IPS-15b (cell line): ENCODE measurements at regions not wholly inside any gene's neighbourhood (a gene's known extent, or its start where the extent isn't known, plus 50 kb on each side); places are given as distances from the start of the nearest gene placed in this dataset.

Source experiments
- H3K27me3 ChIP-seq: one replicate; pipeline ENCODE4 v1.6.1; 2013; ENCODE audit warnings: low read length; ENCODE audit not compliant: control insufficient read depth, insufficient read depth
- H3K36me3 ChIP-seq: one replicate; pipeline ENCODE4 v1.6.1; 2013; ENCODE audit warnings: low read length; ENCODE audit not compliant: control insufficient read depth, insufficient read depth
- H3K4me1 ChIP-seq: one replicate; pipeline ENCODE4 v1.6.1; 2013; ENCODE audit warnings: mild to moderate bottlenecking, low read length; ENCODE audit not compliant: control insufficient read depth, insufficient read depth
- H3K4me3 ChIP-seq: one replicate; pipeline ENCODE4 v1.5.1; 2013; ENCODE audit warnings: low read depth, low read length
- H3K9ac ChIP-seq: one replicate; pipeline ENCODE4 v1.6.1; 2013; ENCODE audit warnings: low read depth, mild to moderate bottlenecking, low read length
- H3K9me3 ChIP-seq: one replicate; pipeline ENCODE4 v1.6.1; 2013; ENCODE audit warnings: mild to moderate bottlenecking, low read length; ENCODE audit not compliant: control insufficient read depth, insufficient read depth

DNA sequence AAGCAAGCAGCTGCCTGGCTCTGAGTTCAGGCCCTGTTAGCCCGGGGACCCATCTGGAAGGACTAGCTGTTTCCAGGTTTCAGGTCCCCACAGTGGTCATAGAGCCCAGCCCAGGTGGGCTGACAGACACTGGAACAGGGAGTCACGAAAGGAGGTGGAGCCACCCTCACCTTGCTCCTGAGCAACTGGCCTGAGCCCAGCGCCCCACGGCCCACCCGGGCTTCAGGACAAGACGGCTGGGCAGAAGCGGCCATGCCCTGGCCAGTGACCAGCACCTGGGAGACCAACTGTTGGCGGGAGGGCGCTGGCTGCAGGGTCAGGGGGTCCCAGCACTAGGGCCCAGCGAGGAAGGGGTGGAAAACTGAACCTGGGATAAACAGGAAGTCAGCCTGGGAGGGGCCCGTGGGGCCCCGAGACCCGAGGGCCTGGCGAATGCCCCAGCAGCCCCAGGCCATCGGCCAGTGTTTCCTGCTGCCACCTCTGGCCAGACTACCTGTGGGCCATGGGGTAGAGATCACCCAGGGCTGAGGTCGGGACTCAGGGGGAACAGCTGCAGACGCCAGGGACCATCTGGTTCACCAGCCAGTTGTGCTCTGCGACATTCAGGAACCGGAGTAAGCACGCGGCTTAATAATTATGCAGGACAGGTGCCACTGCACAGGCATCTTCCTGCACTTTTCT, 282.1 kb upstream of the PPP2R2D start:
- Histone ChIP-seq H3K9me3 (no peaks in the 10 kb centered on the region), H3K36me3 (no peaks in the 10 kb centered on the region), H3K4me1 (no peaks in the 10 kb centered on the region), H3K9ac (no peak overlapping the region), H3K27me3 (no peaks in the 10 kb centered on the region), H3K4me3 (no peak overlapping the region)

DNA sequence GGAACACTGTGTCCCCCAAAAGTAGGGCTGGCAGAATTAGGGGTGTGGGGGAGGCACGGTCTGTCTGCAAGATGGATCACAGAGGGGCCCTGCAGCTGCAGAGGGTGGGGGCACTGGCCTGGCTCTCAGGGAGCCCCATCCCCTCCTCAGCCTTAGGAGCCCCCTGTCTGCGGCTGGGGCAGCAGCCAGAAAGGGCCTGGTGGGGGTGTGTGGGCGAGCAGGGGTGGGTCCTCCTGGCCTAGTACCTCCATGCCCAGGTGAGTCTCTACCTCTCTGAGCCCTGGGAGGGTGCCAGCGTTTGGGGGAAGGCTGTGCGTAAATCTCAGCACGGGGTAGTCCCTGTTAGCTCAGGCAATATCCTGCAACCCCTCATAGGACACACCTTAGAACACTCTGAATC, 280.5 kb upstream of the PPP2R2D start:
- H3K9ac ChIP-seq, result no peak overlapping the region
- H3K9me3 ChIP-seq, result no peaks in the 10 kb centered on the region
- H3K36me3 ChIP-seq, result no peaks in the 10 kb centered on the region
- no peaks in the 10 kb centered on the region for H3K27me3 ChIP-seq
- no peaks in the 10 kb centered on the region for H3K4me1 ChIP-seq
- no peak overlapping the region for H3K4me3 ChIP-seq

DNA sequence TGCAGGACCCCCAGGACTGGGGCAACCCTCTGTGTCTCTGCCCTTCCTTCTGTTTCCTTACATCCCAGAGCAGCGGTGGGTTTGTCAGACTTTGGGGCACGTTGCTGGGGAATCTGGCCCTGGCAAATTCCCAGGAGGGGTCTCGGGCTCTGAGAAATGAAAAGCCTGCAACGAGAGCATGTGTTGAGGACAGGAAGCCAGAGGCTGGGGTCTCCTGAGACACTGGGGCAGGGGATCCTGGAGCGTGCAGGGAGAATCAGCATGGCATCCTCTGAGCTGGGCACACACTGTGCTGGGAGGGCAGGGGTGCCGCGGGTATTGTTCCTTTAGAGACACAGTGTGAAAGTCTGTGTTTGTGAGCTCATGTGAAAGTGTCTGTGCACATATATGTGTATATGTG, 279.9 kb upstream of the PPP2R2D start:
- Histone ChIP-seq H3K36me3 (no peaks in the 10 kb centered on the region), H3K4me3 (no peak overlapping the region), H3K4me1 (no peaks in the 10 kb centered on the region), H3K9ac (no peak overlapping the region), H3K9me3 (no peaks in the 10 kb centered on the region), H3K27me3 (no peaks in the 10 kb centered on the region)

DNA sequence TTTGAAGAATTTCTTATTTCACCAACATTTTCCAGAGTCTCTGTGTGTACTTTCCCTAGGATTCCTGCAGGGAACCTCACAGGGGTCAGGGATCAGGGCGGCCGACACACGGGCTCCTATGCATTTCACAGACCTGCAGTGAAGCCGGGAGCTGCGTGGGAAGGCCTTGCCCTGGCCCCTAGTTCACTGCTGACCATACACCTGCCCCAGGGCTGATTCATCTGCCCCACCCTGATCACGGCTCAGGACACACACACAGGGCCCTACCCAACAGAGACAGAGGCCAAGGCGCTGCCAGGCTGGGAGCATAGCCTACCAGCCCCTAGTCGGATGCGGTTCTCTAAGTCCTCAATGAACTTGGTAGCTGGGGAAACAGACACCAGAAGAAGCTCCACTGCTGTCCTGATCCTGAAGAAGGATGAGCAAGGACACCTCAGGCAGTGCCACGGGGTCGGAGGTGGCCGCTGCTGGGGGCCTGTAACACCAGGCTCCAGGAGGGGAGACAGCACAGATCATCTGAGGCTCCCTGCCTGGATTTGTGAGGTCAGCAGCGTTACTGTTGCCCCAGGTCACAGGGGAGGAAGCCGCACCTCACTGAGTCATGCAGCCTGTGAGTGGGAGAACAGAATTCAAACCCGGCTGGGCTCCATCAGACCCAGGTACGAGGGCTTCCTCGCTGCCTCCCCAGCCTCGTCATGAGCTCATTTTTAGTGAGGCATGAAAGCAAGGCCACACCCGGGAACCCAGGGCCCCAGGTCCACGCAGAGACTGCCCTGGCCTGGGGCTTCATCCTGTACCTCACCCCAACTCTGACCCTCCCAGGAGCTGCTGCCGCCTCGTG, 278.8 kb upstream of the PPP2R2D start:
- Histone ChIP-seq H3K4me1 (no peaks in the 10 kb centered on the region), H3K4me3 (no peak overlapping the region), H3K9ac (no peak overlapping the region), H3K36me3 (no peaks in the 10 kb centered on the region), H3K9me3 (no peaks in the 10 kb centered on the region), H3K27me3 (no peaks in the 10 kb centered on the region)

DNA sequence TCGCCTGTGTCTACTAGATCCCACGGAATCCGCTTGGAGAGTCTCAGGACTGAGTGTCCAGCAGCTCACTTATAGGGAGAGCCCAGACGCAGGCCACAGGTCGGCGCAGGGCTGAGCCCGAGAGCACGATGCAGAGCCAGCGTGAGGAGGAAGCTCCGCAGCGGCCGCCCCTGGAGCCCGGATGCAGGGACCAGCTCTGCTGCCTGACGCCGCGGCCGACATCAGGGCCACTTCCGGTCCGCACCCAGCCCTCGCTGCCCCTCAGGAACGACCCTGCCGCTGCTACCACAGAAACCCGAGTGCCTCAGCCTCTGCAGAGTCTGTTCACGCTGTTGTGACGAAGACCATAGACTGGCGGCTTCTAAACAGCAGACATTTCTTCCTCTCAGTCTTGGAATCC, 275.8 kb upstream of the PPP2R2D start:
- Histone ChIP-seq H3K4me3 (no peak overlapping the region), H3K9me3 (no peaks in the 10 kb centered on the region), H3K4me1 (no peaks in the 10 kb centered on the region), H3K27me3 (no peaks in the 10 kb centered on the region), H3K36me3 (no peaks in the 10 kb centered on the region), H3K9ac (no peak overlapping the region)

DNA sequence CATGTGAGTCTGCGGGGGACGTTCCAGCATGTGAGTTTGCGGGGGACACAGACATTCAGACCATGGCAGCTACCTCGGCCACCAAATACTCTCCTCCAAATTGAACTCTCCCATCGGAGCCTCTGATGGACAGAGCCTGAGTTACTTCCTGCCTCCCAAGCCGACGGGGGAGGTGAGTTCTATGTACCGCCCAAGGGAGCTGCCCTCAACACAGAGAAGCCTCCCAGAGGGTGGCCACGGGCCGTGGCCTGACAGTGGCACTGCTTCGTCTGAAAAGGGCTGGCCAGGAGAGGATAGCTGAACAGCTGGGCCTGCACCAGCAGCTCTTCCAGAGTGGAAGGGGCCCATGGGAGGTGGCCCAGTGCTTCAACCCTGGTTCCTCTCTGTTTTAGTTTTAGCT, 274.5 kb upstream of the PPP2R2D start:
- no peak overlapping the region for H3K9ac ChIP-seq
- H3K4me3 ChIP-seq, result no peak overlapping the region
- no peaks in the 10 kb centered on the region for H3K27me3 ChIP-seq
- H3K9me3 ChIP-seq, result no peaks in the 10 kb centered on the region
- H3K4me1 ChIP-seq, result no peaks in the 10 kb centered on the region
- no peaks in the 10 kb centered on the region for H3K36me3 ChIP-seq

DNA sequence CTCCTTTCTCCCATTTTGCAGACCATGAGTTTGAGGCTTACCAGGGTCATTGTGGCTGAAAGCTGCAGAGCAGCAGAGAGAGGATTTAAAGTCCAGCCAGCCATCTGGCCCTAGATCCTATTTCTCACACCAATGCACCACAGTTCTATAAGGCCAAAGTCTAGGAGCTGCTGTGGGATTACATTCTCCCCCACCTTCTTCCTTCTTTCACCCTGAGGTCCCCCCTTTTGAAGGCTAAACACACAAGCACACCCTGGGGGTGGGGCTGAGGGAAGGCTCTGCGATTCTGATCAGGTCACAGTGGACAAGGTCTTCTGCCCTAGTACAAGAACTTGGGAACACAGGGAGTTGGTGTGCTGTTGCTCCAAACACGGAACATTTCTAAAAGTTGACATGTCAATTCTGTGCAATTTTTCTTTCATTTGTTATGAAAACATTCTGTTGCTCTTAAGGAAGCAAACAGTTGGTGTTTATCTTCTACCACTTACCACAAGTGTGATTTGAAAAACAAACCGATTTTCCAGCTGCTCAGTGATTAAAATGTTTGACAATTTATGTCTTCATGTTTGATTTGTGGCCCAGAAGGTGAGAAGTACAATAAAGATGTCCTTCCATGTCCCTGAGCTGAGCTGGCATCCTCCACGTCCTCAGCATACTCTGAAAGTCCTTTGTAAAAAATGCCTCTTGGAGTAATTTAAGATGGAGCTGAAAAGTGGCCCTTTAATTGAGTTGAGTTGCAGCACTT, 271.6 kb upstream of the PPP2R2D start:
- H3K9me3 ChIP-seq, result no peaks in the 10 kb centered on the region
- no peak overlapping the region for H3K9ac ChIP-seq
- no peak overlapping the region for H3K4me3 ChIP-seq
- H3K27me3 ChIP-seq, result no peaks in the 10 kb centered on the region
- no peaks in the 10 kb centered on the region for H3K36me3 ChIP-seq
- no peaks in the 10 kb centered on the region for H3K4me1 ChIP-seq

DNA sequence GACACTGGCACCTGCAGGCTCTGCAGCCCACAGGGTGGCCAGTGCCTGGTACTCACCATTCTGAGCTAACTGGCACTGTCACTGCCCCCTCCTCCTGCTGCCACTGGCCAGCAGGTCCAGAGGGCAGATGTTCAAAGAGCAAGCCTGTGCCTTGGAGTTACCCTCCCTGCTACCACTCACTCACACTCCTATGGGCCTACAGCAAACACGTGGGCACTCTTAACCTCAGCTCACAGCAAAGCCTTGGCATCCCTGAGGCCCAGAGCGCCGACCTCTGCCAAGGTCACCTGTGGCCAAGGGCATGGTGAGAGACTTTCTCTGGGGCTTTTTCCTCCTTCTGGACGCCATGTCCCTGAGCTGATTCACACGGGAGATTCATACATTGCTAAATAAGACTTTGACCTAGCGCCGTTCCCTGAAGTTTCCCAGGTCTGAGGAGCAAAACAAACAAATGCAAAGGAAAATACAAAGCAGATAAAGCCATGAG, 270.0 kb upstream of the PPP2R2D start:
- H3K4me3 ChIP-seq, result no peak overlapping the region
- H3K36me3 ChIP-seq, result no peaks in the 10 kb centered on the region
- no peaks in the 10 kb centered on the region for H3K4me1 ChIP-seq
- H3K9ac ChIP-seq, result no peak overlapping the region
- no peaks in the 10 kb centered on the region for H3K9me3 ChIP-seq
- no peaks in the 10 kb centered on the region for H3K27me3 ChIP-seq

DNA sequence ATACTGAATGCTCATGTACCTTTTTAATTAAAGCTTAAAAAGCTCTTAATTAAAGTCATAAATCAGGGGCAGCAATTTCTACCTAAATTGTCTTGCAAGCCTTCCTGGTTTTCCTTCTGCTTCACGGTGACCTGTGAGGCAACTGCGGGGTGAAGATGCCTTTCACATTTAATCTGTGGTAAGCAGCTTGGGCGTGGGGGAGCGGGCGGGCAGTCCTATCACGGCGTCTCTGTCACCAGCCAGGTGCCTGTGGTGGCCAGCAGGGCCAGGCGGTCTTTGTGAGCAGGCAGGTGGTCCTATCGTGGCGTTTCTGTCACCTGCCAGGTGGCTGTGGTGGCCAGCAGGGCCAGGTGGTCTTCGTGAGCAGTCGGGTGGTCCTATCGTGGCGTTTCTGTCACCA, 269.2 kb upstream of the PPP2R2D start:
- H3K4me1 ChIP-seq, result no peaks in the 10 kb centered on the region
- no peak overlapping the region for H3K4me3 ChIP-seq
- no peak overlapping the region for H3K9ac ChIP-seq
- H3K36me3 ChIP-seq, result no peaks in the 10 kb centered on the region
- H3K9me3 ChIP-seq, result no peaks in the 10 kb centered on the region
- no peaks in the 10 kb centered on the region for H3K27me3 ChIP-seq

DNA sequence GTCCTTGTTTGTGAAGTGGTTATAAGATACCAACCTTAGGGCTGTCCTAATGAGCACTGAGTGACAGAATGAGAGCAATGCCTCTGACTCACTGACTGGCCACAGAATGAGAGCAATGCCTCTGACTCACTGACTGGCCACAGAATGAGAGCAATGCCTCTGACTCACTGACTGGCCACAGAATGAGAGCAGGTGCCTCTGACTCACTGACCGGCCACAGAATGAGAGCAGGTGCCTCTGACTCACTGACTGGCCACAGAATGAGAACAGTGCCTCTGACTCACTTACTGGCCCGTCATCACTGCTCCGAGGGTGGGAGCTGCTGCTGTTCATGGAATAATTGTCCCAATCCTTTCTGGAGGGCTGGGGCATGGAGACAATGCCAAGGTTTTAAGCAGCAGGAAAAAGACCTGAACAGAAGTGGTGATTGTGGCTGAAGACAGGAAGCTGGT, 265.2 kb upstream of the PPP2R2D start:
- no peaks in the 10 kb centered on the region for H3K4me1 ChIP-seq

DNA sequence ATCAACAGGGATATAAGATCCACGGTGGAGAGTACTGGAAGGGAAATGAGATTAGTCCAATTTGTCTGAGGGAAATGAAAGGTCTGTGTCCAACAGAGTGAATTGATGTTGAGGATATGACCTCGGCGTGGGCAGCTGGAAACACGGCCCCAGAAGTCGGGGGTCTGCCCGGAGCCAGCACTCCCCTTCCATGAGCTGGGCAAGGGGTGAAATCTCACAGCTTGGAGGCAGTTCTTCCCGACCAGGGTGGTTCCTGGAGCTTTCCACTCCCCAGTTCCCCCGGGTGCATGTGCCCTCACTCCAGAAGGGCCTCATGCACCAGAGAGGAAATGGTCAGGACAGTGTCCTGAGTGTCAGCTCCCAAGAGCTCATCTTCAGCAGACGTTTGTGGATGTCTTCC, 264.7 kb upstream of the PPP2R2D start:
- Histone ChIP-seq H3K36me3 (no peaks in the 10 kb centered on the region), H3K9me3 (no peaks in the 10 kb centered on the region), H3K4me1 (no peaks in the 10 kb centered on the region), H3K27me3 (no peaks in the 10 kb centered on the region), H3K9ac (no peak overlapping the region), H3K4me3 (no peak overlapping the region)

More for the DNA sequence above, 265.2 kb upstream of the PPP2R2D start:
- Histone ChIP-seq H3K9ac (no peak overlapping the region), H3K27me3 (no peaks in the 10 kb centered on the region), H3K9me3 (no peaks in the 10 kb centered on the region), H3K4me3 (no peak overlapping the region), H3K36me3 (no peaks in the 10 kb centered on the region)
